SIG-M5 treated with dmso at 0.1 percent for 504 hours (cell line): ENCODE measurements at regions not wholly inside any gene's neighbourhood (a gene's known extent, or its start where the extent isn't known, plus 50 kb on each side); places are given as distances from the start of the nearest gene placed in this dataset.

ENCODE experiments used
- DNase-seq: peaks from one replicate; lab custom pipeline; 2025; ENCODE audit not compliant: unreplicated experiment; lab: John Stamatoyannopoulos, UW

- DNase-seq: no peak
Measured at GRCh38 chr3:176469694-176470205, 727.5 kb downstream of the TBL1XR1 start.

- DNase-seq: no peak
Measured at GRCh38 chr3:176463610-176464009, 733.7 kb downstream of the TBL1XR1 start.

GRCh38 chr3:176447369-176447768, 749.9 kb downstream of the TBL1XR1 start:
- DNase-seq: no peak

DNA sequence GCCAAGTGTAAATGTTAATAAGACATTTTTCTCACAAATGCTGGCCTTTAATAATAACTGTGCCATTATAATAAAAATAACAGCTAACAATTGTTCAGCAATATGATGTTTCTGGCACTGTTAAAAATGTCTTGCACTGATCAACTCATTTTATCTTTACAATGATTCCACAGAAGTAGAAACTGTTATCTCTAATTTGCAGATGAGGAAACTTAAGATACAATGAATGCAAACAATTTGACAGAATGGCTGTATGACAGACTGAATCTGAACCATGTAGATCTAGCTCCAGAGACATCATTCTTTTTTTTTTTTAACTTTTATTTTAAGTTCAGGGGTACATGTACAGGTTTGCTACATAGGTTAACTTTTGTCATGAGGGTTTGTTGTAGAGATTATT, 755.0 kb downstream of the TBL1XR1 start:
- no peak for DNase-seq

DNA sequence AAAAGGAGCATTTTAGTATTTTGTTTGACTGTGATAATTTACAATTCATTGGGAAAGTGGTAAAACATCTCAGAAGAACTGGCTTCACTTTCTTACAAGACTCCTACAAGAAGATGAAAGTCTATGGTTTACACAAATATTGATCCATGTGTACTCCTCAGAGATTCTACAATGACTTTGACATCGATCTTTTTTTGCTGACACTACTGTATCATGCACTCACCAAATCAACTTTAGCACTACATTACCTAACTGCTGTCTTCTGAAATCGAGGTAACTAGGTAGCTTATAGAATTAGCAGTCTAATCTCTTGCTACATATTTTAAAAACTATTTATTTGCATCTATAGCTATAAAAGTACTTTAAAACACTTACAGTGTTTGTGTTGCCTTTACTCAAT, 757.6 kb downstream of the TBL1XR1 start:
- DNase-seq: no peak

GRCh38 chr3:176431991-176432390, 765.3 kb downstream of the TBL1XR1 start:
- DNase-seq: no peak

GRCh38 chr3:176431038-176431418, 766.3 kb downstream of the TBL1XR1 start:
- DNase-seq: no peak

GRCh38 chr3:176430244-176431037, 766.8 kb downstream of the TBL1XR1 start:
- DNase-seq: peak; percentile 34

DNA sequence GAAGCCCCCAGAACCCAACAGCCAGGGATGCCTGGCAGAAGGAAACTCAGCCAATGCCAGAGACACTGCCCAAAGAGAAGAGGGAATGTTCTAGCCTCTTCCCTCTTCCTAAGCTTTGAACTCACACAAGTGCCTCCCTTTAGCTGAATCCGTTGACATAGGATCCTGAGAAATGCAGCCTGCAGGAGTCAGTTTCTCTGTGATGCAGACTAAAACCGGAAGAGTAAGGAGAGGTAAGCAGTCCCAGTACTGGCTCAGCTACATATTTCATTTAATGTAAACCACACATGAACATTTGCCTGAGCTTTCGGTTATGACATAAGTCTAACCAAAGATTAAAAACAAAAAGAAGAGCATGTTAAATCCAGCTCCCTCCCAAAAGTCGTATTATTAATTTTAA, 768.7 kb downstream of the TBL1XR1 start:
- DNase-seq: no peak

GRCh38 chr3:176426371-176426770, 770.9 kb downstream of the TBL1XR1 start:
- no peak for DNase-seq

- no peak for DNase-seq
Measured at GRCh38 chr3:176416870-176417269, 780.4 kb downstream of the TBL1XR1 start.

DNA sequence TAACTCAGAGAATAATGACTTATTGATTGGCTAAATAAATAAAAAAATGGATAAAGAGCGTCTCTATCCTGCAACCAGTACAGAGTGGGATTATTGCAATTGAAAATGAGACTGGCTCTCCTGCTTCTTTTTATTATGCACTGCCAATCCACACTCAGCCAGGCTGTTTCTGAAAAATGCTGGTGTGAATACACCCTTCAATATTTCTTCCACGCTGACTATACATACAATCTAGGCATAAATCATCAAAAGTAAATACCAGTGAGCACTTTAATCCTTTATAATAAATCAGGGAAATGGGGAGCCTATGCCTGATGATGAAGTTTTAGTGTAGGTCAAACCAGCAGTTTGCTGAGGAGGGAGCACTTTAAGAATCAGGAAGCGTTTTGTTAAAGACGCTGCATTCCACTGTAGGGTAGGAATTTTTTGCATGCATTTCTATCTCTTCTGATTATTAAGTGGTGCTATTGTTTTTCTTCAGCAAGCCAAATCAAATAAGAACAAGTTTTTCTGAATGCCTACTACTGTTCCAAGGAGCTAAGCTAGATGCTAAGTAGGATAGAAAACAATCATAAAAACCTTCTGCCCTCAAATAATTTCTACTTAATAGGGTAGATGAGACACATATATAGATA, 781.5 kb downstream of the TBL1XR1 start:
- no peak for DNase-seq

DNA sequence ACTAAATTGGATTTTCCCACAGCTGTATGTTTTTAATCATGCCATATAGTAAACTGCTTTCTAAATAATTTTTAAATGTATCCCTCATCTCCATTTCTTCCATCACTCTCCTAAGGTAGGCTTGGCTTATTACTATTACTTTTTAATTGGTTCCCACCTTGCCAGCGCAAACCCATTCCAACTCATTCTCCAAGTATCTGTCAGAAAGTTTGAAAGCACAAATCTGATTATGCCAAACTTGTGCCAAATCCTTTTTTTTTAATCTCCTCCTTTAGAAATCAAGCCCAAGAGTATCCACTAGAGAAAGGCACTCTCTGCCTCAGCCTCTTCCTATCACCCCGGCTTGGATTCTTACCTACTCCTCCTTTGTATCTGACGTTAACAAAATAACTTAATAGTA, 784.5 kb downstream of the TBL1XR1 start:
- DNase-seq: no peak

DNA sequence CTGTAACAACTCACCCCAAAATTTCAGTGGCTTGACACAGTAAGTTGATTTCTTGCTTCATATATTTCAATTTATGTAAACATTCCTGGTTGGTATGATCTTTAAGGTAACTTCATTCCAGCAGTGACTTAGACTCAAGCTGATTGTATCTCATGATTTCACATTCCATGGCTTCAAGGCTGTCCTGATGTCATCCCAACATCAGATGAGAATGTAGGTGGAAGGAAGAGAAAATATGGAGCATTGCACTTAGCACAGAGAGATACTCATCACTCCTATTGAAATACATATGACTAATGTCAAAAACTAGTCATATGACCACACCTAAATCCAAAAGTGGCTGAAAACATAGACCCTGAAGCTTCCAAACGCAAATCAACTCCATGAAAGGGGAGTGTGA, 793.8 kb downstream of the TBL1XR1 start:
- DNase-seq: peak; percentile 34

DNA sequence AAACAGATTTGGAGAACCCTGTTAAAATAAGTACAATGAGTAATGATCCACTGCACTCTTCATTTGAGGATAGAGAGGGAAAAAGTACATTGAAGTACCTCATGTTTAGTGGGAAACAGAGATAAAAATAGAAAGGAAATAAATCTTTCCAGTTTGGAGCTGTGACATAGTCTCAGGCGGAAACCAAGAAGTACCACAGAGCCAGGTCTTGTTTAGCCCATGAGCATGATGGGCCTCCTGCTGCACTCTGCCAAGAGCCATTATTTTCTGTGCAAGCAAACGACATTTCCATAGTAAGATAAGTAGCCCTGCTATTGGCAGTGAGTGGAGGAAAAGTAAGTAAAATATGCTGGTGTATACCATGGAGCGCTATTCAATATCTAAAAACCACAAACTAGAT, 796.1 kb downstream of the TBL1XR1 start:
- DNase-seq: no peak

GRCh38 chr3:176399193-176399592, 798.1 kb downstream of the TBL1XR1 start:
- no peak for DNase-seq

- DNase-seq: no peak
Measured at GRCh38 chr3:176395240-176395639, 802.0 kb downstream of the TBL1XR1 start.

GRCh38 chr3:176378789-176379188, 818.5 kb downstream of the TBL1XR1 start:
- no peak for DNase-seq

DNA sequence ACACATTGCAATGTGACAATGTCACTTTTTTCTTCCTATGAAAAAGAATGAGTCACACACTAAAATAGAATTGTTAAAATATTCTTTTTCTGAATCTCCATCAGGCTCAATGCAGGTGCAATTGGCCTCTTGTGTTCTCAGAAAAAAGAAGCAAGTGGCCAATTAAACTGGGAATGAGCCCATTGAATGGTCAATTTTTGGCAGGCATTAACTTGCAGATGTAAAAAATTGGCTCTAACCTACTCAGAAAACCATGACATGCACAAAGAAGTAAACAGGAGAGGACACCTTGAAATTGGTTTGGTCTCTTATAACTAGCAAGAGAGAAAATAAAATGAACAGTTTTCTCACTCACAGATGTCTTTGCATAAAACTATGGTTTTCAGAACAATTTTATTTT, 820.8 kb downstream of the TBL1XR1 start:
- no peak for DNase-seq

- DNase-seq: no peak
Measured at GRCh38 chr3:176375519-176375918, 821.8 kb downstream of the TBL1XR1 start.

- no peak for DNase-seq
Measured at GRCh38 chr3:176362191-176362731, 835.0 kb downstream of the TBL1XR1 start.

- DNase-seq: no peak
Measured at GRCh38 chr3:176359211-176359610, 838.1 kb downstream of the TBL1XR1 start.
